HEK293T (cell line): ENCODE measurements at regions not wholly inside any gene's neighbourhood (a gene's known extent, or its start where the extent isn't known, plus 50 kb on each side); places are given as distances from the start of the nearest gene placed in this dataset.

ENCODE experiments used
- BHLHE40 ChIP-seq: fragments of 450-650 bp; IDR thresholded peaks from 2 replicates; pipeline ENCODE4 v1.6.1; 2016; ENCODE audit warnings: mild to moderate bottlenecking, moderate library complexity, borderline replicate concordance
- CTBP1 ChIP-seq: fragments of 450-650 bp; IDR thresholded peaks from 2 replicates; pipeline ENCODE4 v1.6.1; 2016; ENCODE audit warnings: borderline replicate concordance
- ELF4 ChIP-seq: fragments of 450-650 bp; IDR thresholded peaks from 2 replicates; pipeline ENCODE4 v1.6.1; 2017; ENCODE audit warnings: antibody characterized with exemption
- FOXM1 ChIP-seq: fragments of 450-650 bp; IDR thresholded peaks from 2 replicates; pipeline ENCODE4 v1.6.1; 2017; ENCODE audit warnings: mild to moderate bottlenecking, borderline replicate concordance
- HDGF ChIP-seq: fragments of 450-650 bp; IDR thresholded peaks from 2 replicates; pipeline ENCODE4 v1.6.1; 2017; ENCODE audit warnings: antibody characterized with exemption, borderline replicate concordance
- SP1 ChIP-seq: fragments of 450-650 bp; IDR thresholded peaks from 2 replicates; pipeline ENCODE4 v1.6.1; 2017
- TF ChIP-seq, protein P1 (sequence below): fragments of 450-650 bp; IDR thresholded peaks from 2 replicates; pipeline ENCODE4 v1.6.1; 2016

DNA sequence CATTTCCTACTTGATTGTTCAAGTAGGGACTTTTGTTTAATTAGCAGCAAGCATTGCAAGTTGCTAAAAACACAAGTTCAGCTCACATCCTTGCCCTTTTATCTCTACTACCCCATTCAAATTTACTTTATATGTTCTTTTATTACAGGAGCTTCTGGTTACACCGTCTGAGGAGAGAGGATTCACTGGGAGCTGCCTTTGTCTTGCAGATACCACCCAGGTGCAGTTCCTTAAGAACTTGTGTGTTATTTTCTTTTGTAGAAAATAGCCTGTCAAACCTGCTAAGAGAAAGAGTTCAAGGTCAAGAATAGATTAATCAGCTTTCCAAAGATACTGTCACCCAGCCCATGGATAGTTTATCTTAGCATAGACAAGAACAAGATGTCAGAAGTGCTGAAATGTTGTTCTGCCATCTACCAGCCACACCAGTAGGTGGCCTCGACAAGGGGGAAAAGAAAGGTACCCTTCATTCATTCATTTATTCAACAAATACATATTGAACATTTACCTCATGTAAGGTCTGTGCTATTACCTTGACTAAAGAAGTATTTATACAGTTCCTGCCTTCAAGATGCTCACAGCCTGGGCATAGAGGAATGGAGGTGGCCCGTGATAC is 750.3 kb downstream of the MAT2B start:
- no peak for TF ChIP-seq ELF4
- no peak for TF ChIP-seq SP1
- TF ChIP-seq, protein P1, sequence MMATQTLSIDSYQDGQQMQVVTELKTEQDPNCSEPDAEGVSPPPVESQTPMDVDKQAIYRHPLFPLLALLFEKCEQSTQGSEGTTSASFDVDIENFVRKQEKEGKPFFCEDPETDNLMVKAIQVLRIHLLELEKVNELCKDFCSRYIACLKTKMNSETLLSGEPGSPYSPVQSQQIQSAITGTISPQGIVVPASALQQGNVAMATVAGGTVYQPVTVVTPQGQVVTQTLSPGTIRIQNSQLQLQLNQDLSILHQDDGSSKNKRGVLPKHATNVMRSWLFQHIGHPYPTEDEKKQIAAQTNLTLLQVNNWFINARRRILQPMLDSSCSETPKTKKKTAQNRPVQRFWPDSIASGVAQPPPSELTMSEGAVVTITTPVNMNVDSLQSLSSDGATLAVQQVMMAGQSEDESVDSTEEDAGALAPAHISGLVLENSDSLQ = no peak
- TF ChIP-seq CTBP1 = no peak
- no peak for TF ChIP-seq FOXM1
- TF ChIP-seq BHLHE40 = no peak
- TF ChIP-seq HDGF = no peak
